RWPE2 (cell line): ENCODE measurements at regions not wholly inside any gene's neighbourhood (a gene's known extent, or its start where the extent isn't known, plus 50 kb on each side); places are given as distances from the start of the nearest gene placed in this dataset.

Experiments used
- ATAC-seq: fragments of 200-7000 bp; cut with Tn5 transposase; 3 replicates; pipeline ENCODE4 v1.9.1; 2021; ENCODE audit warnings: low read depth
- DNase-seq: peaks from one replicate; pipeline ENCODE4 v3.0.0-alpha.2; 2020; ENCODE audit warnings: low spot score
- H3K27ac ChIP-seq: fragments of 450-650 bp; 2 replicates; pipeline ENCODE4 v1.5.1; 2017; ENCODE audit warnings: mild to moderate bottlenecking; ENCODE audit not compliant: poor library complexity, severe bottlenecking
- H3K27me3 ChIP-seq: fragments of 250-450 bp; sonication (Bioruptor Pico); 2 replicates; pipeline ENCODE4 v1.5.1; 2021; ENCODE audit warnings: mild to moderate bottlenecking, moderate library complexity; ENCODE audit not compliant: insufficient read depth, poor library complexity, severe bottlenecking
- H3K36me3 ChIP-seq: fragments of 250-450 bp; sonication (Bioruptor Pico); 2 replicates; pipeline ENCODE4 v1.5.1; 2020; ENCODE audit warnings: low read depth, mild to moderate bottlenecking, moderate library complexity
- H3K4me1 ChIP-seq: fragments of 250-450 bp; sonication (Bioruptor Pico); 2 replicates; pipeline ENCODE4 v1.5.1; 2021; ENCODE audit warnings: mild to moderate bottlenecking, moderate library complexity; ENCODE audit not compliant: insufficient read depth, poor library complexity, severe bottlenecking
- H3K4me3 ChIP-seq: fragments of 250-450 bp; sonication (Bioruptor Pico); 2 replicates; pipeline ENCODE4 v1.5.1; 2021; ENCODE audit warnings: mild to moderate bottlenecking, moderate library complexity; ENCODE audit not compliant: severe bottlenecking
- H3K9me3 ChIP-seq: fragments of 250-450 bp; sonication (Bioruptor Pico); 2 replicates; pipeline ENCODE4 v1.5.1; 2021; ENCODE audit warnings: mild to moderate bottlenecking, moderate library complexity; ENCODE audit not compliant: severe bottlenecking
- CTCF ChIP-seq: fragments of 450-650 bp; IDR thresholded peaks from one replicate; pipeline ENCODE4 v1.5.1; 2017; ENCODE audit warnings: mild to moderate bottlenecking, moderate library complexity; ENCODE audit not compliant: poor library complexity, severe bottlenecking

- no peak for TF ChIP-seq CTCF
- H3K27ac ChIP-seq, result no peak overlapping the region
- ATAC-seq, result no peak
- no peak overlapping the region for H3K4me3 ChIP-seq
- DNase-seq, result no peak
- no peaks in the 10 kb centered on the region for H3K36me3 ChIP-seq
- no peaks in the 10 kb centered on the region for H3K4me1 ChIP-seq
- no peaks in the 10 kb centered on the region for H3K27me3 ChIP-seq
- no peaks in the 10 kb centered on the region for H3K9me3 ChIP-seq
Measured at GRCh38 chr5:172573986-172574870, 66.8 kb upstream of the NEURL1B start.

- Histone ChIP-seq H3K9me3 (no peaks in the 10 kb centered on the region), H3K4me1 (no peaks in the 10 kb centered on the region), H3K27me3 (no peaks in the 10 kb centered on the region), H3K4me3 (no peak overlapping the region), H3K36me3 (no peaks in the 10 kb centered on the region), H3K27ac (no peak overlapping the region)
- DNase-seq (no peak), ATAC-seq (no peak)
- no peak for TF ChIP-seq CTCF
Measured at GRCh38 chr5:172573120-172573882, 67.8 kb upstream of the NEURL1B start.

- no peak for TF ChIP-seq CTCF
- H3K9me3 ChIP-seq, result no peaks in the 10 kb centered on the region
- ATAC-seq (no peak), DNase-seq (no peak)
- H3K27me3 ChIP-seq, result no peaks in the 10 kb centered on the region
- H3K36me3 ChIP-seq, result no peaks in the 10 kb centered on the region
- no peak overlapping the region for H3K27ac ChIP-seq
- no peak overlapping the region for H3K4me3 ChIP-seq
- H3K4me1 ChIP-seq, result no peaks in the 10 kb centered on the region
Measured at GRCh38 chr5:172572440-172572839, 68.6 kb upstream of the NEURL1B start.

- no peaks in the 10 kb centered on the region for H3K9me3 ChIP-seq
- no peak overlapping the region for H3K27ac ChIP-seq
- DNase-seq, result no peak
- no peaks in the 10 kb centered on the region for H3K4me1 ChIP-seq
- no peak for ATAC-seq
- H3K36me3 ChIP-seq, result no peaks in the 10 kb centered on the region
- TF ChIP-seq CTCF, result no peak
- no peaks in the 10 kb centered on the region for H3K27me3 ChIP-seq
- no peak overlapping the region for H3K4me3 ChIP-seq
Measured at GRCh38 chr5:172571892-172572291, 69.2 kb upstream of the NEURL1B start.
